ENCODE measurements at regions not wholly inside any gene's neighbourhood (a gene's known extent, or its start where the extent isn't known, plus 50 kb on each side); places are given as distances from the start of the nearest gene placed in this dataset.

DNA sequence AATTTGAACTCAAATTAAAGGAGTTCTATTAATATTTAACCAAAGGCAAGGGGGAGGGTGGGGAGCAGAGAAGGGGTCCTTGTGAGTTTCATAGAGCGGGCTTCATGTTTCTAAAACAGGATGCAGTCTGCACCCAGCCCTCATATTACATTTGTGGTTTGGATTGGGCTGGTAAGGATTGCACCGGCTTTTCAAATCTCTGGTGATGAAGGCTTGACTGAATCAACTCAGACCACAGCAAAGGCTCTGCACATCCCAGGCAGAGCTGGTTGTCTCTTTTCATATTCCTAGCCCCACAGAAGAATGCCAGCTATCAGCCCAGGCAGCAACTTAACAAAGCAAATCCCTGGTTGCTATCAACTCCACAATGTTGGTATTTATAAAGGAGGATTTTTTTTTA is 1221.4 kb downstream of the VRK1 start:
- TF ChIP-seq POLR2A (IDR thresholded peaks at IDR 0.05), result no peak
- TF ChIP-seq, protein P1, sequence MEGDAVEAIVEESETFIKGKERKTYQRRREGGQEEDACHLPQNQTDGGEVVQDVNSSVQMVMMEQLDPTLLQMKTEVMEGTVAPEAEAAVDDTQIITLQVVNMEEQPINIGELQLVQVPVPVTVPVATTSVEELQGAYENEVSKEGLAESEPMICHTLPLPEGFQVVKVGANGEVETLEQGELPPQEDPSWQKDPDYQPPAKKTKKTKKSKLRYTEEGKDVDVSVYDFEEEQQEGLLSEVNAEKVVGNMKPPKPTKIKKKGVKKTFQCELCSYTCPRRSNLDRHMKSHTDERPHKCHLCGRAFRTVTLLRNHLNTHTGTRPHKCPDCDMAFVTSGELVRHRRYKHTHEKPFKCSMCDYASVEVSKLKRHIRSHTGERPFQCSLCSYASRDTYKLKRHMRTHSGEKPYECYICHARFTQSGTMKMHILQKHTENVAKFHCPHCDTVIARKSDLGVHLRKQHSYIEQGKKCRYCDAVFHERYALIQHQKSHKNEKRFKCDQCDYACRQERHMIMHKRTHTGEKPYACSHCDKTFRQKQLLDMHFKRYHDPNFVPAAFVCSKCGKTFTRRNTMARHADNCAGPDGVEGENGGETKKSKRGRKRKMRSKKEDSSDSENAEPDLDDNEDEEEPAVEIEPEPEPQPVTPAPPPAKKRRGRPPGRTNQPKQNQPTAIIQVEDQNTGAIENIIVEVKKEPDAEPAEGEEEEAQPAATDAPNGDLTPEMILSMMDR (IDR thresholded peaks at IDR 0.05), result no peak
